Upper lobe of right lung (tissue), 1 donor: ENCODE measurements at regions not wholly inside any gene's neighbourhood (a gene's known extent, or its start where the extent isn't known, plus 50 kb on each side); places are given as distances from the start of the nearest gene placed in this dataset.

Source experiments
- ATAC-seq: fragments of 200-7000 bp; cut with Tn5 transposase; one replicate; pipeline ENCODE4 v1.9.1; 2020; ENCODE audit warnings: mild to moderate bottlenecking, moderate library complexity
- DNase-seq: peaks from one replicate; pipeline ENCODE4 v3.0.0-alpha.2; 2020
- H3K27ac ChIP-seq: fragments of 200-600 bp; one replicate; pipeline ENCODE4 v1.8.0; 2022
- H3K27me3 ChIP-seq: fragments of 200-600 bp; one replicate; pipeline ENCODE4 v1.8.0; 2022; ENCODE audit warnings: mild to moderate bottlenecking
- H3K36me3 ChIP-seq: fragments of 200-600 bp; one replicate; pipeline ENCODE4 v1.8.0; 2022
- H3K4me1 ChIP-seq: fragments of 200-600 bp; one replicate; pipeline ENCODE4 v1.8.0; 2022
- H3K4me3 ChIP-seq: fragments of 200-600 bp; one replicate; pipeline ENCODE4 v1.8.0; 2022; ENCODE audit warnings: mild to moderate bottlenecking
- H3K9me3 ChIP-seq: fragments of 200-600 bp; one replicate; pipeline ENCODE4 v1.8.0; 2022
- intact Hi-C: fragments of 100-400 bp; cut with DNase I; formaldehyde crosslinking; loops from one replicate; pipeline ENCODE4 v1.11.0; 2022
- TF ChIP-seq, protein P1 (sequence below): fragments of 200-600 bp; IDR thresholded peaks from one replicate; pipeline ENCODE4 v1.8.0; 2022; ENCODE audit warnings: antibody characterized with exemption
- donor health status: DM: no; HTN: yes; CAD: no; lungs with severe emphysema.

DNA sequence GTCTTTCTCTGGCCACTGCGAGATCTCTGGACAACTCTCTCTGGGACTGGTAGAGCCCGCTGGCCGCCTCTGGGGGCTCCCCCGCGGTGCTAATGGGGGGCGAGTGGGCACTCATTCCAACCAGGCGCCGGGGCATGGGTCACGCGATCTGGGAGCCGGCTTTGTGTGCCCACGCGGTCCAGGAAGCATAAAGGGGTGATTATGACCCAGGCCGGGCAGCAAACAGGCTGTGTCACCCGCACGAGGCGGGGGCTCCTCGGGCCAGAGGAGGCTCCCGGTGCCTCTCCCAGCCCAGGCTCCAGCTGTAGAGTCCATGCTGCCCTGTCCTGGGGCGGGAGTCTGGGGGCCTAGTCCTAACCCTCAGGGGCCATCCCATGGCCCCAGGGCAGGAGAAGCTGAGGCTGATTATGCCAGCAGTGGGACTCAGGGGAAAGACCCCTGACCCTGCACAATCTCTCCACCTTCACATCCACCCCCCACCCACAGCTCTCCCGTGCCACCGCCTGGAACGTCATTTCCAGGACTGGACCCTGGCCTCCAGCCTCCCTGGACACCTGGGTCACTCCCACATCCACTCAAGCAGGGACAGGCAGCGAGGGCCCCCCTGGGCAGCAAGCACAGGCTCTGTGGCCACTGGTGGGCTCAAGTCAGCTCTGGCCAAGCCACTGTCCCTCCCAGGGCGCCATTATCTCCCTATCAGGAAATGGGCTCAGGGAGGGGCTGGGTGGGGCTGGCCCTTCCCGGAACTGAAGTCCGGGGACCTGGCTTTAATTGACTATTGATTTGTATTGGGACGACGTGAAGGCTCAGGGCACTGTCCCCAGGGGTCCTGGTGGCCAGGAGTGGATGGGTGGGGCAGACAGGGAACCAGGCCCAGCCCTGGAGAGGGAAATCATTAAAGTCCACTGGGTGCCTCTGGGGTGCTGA lies 50.0 kb downstream of the PTPRS start:
- H3K4me3 ChIP-seq, result peak overlapping the region; percentile 63
- peak overlapping the region; percentile 26 for H3K27ac ChIP-seq
- H3K9me3 ChIP-seq, result no peaks in the 10 kb centered on the region
- no peak for DNase-seq
- intact Hi-C loops, result no loop called here
- no peak for ATAC-seq
- TF ChIP-seq, protein P1, sequence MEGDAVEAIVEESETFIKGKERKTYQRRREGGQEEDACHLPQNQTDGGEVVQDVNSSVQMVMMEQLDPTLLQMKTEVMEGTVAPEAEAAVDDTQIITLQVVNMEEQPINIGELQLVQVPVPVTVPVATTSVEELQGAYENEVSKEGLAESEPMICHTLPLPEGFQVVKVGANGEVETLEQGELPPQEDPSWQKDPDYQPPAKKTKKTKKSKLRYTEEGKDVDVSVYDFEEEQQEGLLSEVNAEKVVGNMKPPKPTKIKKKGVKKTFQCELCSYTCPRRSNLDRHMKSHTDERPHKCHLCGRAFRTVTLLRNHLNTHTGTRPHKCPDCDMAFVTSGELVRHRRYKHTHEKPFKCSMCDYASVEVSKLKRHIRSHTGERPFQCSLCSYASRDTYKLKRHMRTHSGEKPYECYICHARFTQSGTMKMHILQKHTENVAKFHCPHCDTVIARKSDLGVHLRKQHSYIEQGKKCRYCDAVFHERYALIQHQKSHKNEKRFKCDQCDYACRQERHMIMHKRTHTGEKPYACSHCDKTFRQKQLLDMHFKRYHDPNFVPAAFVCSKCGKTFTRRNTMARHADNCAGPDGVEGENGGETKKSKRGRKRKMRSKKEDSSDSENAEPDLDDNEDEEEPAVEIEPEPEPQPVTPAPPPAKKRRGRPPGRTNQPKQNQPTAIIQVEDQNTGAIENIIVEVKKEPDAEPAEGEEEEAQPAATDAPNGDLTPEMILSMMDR, result no peak
- H3K27me3 ChIP-seq, result peaks cover 5% of the 10 kb centered on the region
- H3K4me1 ChIP-seq, result peaks cover 14% of the 10 kb centered on the region
- H3K36me3 ChIP-seq, result no peaks in the 10 kb centered on the region

DNA sequence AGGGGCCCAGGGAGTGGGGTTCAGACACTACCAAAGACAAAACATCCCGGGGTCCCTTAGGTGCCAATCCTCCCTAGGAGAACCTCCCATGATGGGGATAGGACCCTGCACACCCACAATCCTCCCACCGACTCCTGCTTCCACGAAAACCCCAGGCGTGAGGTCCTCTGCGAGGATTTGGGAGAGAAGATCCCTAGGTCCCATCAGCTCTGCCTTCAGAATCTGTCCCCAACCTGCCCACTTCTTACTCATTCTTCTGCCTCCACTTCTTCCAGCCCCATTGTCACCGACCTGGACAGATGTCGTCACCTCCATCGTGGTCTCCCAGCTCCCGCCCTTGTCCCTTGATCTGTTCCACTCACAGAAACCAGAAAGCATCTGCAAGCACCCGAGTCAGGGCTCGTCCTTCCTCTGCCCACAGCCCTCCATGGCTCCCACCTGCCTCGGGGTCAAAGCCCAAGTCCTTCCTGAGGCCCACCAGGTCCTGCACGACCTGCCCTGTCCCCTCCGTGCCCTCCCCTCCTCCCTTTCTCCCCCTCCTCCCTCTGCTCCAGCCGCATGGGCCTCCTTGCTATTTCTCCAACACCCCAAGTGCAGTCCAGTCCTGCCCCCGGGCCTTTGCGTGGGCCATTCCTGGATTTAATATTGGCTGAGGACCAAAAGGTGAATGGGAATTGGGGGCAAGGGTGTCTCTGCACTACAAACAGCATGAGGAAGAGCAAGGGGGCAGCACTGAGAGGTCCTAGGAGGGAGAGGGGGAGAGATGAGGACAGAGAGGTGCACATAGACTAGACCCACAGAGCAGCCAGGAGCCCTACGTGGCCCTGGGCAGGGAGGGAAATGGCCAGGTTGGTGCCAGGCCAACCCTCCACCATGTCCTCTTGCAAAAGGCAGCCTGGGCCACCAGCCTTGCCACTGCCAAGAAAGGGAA lies 51.3 kb downstream of the PTPRS start:
- H3K4me3 ChIP-seq, result peak overlapping the region; percentile 19
- intact Hi-C loops, result no loop called here

DNA sequence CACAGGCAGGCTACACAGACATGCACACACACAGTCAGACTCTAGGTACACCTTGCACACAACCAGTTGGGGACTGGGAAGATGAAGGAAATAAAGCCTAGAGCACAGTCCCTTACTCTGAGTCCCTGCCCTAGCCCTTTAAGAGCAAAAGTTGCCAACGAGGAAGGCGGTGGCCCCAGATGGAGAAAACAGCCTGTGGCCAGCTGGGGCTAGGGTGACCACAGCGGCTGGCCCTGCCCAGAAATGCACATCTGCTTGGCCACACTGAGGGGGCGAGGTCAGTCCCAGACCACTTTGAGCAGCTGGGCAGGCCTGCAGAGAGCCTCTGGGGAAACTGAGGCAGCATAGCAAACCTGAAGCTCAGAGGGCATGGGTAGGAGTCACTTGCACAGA lies 52.3 kb downstream of the PTPRS start:
- ATAC-seq, result no peak
- peak overlapping the region; percentile 26 for H3K4me3 ChIP-seq

More for the DNA sequence above, 51.3 kb downstream of the PTPRS start:
- ATAC-seq, result no peak
- TF ChIP-seq, protein P1, result no peak
- Histone ChIP-seq H3K27ac (no peak overlapping the region), H3K4me1 (peaks cover 14% of the 10 kb centered on the region), H3K36me3 (no peaks in the 10 kb centered on the region), H3K27me3 (peaks cover 5% of the 10 kb centered on the region), H3K9me3 (no peaks in the 10 kb centered on the region)
- DNase-seq, result no peak

DNA sequence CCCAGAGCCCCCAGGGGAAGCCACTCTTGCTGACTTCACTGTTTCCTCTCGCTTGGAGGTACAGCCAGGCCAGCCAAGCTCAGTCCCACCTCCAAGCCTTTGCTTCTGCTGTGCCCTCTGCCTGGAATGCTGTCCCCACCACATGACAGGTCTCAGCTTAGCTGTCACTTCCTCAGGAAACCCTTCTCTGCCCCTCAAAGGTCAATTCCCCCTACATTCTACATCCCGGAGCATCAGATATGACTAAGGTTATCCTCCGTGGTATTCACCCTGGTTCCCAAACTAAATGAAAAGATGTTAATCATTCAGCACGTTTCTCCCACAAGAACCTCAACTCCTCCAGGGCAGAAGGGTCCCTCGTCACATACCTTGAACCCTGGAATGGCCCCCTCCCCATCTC lies 53.5 kb downstream of the PTPRS start:
- Histone ChIP-seq H3K4me3 (no peak overlapping the region), H3K4me1 (peaks cover 16% of the 10 kb centered on the region), H3K36me3 (no peaks in the 10 kb centered on the region), H3K27me3 (peaks cover 3% of the 10 kb centered on the region), H3K9me3 (no peaks in the 10 kb centered on the region), H3K27ac (peak overlapping the region; percentile 30)
- no peak for ATAC-seq
- TF ChIP-seq, protein P1, result no peak
- intact Hi-C loops, result no loop called here
- no peak for DNase-seq

More for the DNA sequence above, 52.3 kb downstream of the PTPRS start:
- peaks cover 14% of the 10 kb centered on the region for H3K4me1 ChIP-seq
- TF ChIP-seq, protein P1, result no peak
- peaks cover 5% of the 10 kb centered on the region for H3K27me3 ChIP-seq
- H3K9me3 ChIP-seq, result no peaks in the 10 kb centered on the region
- H3K36me3 ChIP-seq, result no peaks in the 10 kb centered on the region
- intact Hi-C loops, result no loop called here
- no peak overlapping the region for H3K27ac ChIP-seq
- no peak for DNase-seq

DNA sequence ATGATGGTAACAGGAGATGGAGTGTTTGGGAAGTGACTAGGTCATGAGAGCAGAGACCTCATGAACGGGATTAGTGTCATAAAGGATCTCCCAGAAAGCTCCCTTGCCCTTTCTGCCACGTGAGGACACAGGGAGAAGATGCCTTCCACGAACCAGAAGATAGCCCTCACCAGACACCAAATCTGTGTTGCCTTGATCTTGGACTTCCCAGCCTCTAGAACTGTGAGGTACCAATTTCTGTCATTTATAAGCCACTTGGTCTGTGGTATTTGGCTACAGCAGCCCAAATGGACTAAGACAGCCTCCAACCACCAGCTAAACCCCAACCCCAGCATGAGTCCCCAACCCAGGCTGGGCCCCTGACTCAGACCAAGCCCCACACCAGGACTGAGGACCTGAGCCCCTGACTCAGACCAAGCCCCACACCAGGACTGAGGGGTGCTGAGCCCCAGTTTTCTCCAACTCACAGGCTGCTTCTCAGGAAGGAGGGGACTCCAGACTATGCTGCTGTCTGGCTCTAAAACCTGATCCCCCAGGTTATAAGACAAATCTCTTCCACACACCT lies 54.1 kb downstream of the PTPRS start:
- H3K9me3 ChIP-seq, result no peaks in the 10 kb centered on the region
- ATAC-seq (no peak), DNase-seq (no peak)
- intact Hi-C loops, result no loop called here
- TF ChIP-seq, protein P1, result no peak
- no peaks in the 10 kb centered on the region for H3K27me3 ChIP-seq
- peak overlapping the region; percentile 30 for H3K27ac ChIP-seq
- H3K4me1 ChIP-seq, result peaks cover 16% of the 10 kb centered on the region
- no peaks in the 10 kb centered on the region for H3K36me3 ChIP-seq
- no peak overlapping the region for H3K4me3 ChIP-seq
